Ishikawa (cell line): ENCODE measurements at regions not wholly inside any gene's neighbourhood (a gene's known extent, or its start where the extent isn't known, plus 50 kb on each side); places are given as distances from the start of the nearest gene placed in this dataset.

Experiments
- CEBPB ChIP-seq: IDR thresholded peaks from 2 replicates; pipeline ENCODE4 v1.6.1; 2012
- CREB1 ChIP-seq: IDR thresholded peaks from 2 replicates; pipeline ENCODE4 v1.6.1; 2012; ENCODE audit warnings: low read depth
- EGR1 ChIP-seq: IDR thresholded peaks from 2 replicates; pipeline ENCODE4 v1.6.1; 2012
- EP300 ChIP-seq: IDR thresholded peaks from 2 replicates; pipeline ENCODE4 v1.6.1; 2012; ENCODE audit warnings: borderline replicate concordance
- FOXM1 ChIP-seq: IDR thresholded peaks from 2 replicates; pipeline ENCODE4 v1.6.1; 2012; ENCODE audit warnings: low read depth, borderline replicate concordance
- MAX ChIP-seq: IDR thresholded peaks from 2 replicates; pipeline ENCODE4 v1.6.1; 2012
- NFIC ChIP-seq: IDR thresholded peaks from 2 replicates; pipeline ENCODE4 v1.6.1; 2012
- RAD21 ChIP-seq: IDR thresholded peaks from 2 replicates; pipeline ENCODE4 v1.6.1; 2012; ENCODE audit warnings: low read depth
- REST ChIP-seq: IDR thresholded peaks from 2 replicates; pipeline ENCODE4 v1.6.1; 2012; ENCODE audit warnings: low read depth, mild to moderate bottlenecking
- TAF1 ChIP-seq: IDR thresholded peaks from 2 replicates; pipeline ENCODE4 v1.6.1; 2012; ENCODE audit warnings: low read depth, mild to moderate bottlenecking
- TCF12 ChIP-seq: IDR thresholded peaks from 2 replicates; pipeline ENCODE4 v1.6.1; 2012; ENCODE audit warnings: low read depth
- TEAD4 ChIP-seq: IDR thresholded peaks from 2 replicates; pipeline ENCODE4 v1.6.1; 2012
- USF1 ChIP-seq: IDR thresholded peaks from 2 replicates; pipeline ENCODE4 v1.6.1; 2012
- YY1 ChIP-seq: IDR thresholded peaks from 2 replicates; pipeline ENCODE4 v1.6.1; 2012; ENCODE audit warnings: low read depth
- ZBTB7A ChIP-seq: IDR thresholded peaks from 2 replicates; pipeline ENCODE4 v1.6.1; 2012; ENCODE audit warnings: low read depth

GRCh38 chr6:12395898-12396297 lies 105.7 kb downstream of the EDN1 start:
- TF ChIP-seq TCF12 (no peak), YY1 (no peak), MAX (no peak)

GRCh38 chr6:12401200-12401599 lies 111.0 kb downstream of the EDN1 start:
- TF ChIP-seq TEAD4, result no peak
- no peak for TF ChIP-seq EP300
- no peak for TF ChIP-seq CREB1
- TF ChIP-seq TCF12, result no peak
- TF ChIP-seq CEBPB, result no peak
- no peak for TF ChIP-seq RAD21
- no peak for TF ChIP-seq TAF1
- no peak for TF ChIP-seq USF1
- TF ChIP-seq REST, result no peak
- no peak for TF ChIP-seq YY1

GRCh38 chr6:12403201-12403826 lies 113.2 kb downstream of the EDN1 start:
- no peak for TF ChIP-seq ZBTB7A
- TF ChIP-seq RAD21, result no peak
- no peak for TF ChIP-seq MAX
- TF ChIP-seq USF1, result no peak
- TF ChIP-seq TAF1, result no peak
- TF ChIP-seq YY1, result no peak
- no peak for TF ChIP-seq NFIC
- TF ChIP-seq CEBPB, result no peak
- TF ChIP-seq TCF12, result no peak
- TF ChIP-seq EGR1, result no peak
- no peak for TF ChIP-seq EP300
- no peak for TF ChIP-seq REST
- no peak for TF ChIP-seq CREB1
- no peak for TF ChIP-seq FOXM1
- no peak for TF ChIP-seq TEAD4

GRCh38 chr6:12403947-12404647 lies 113.9 kb downstream of the EDN1 start:
- TF ChIP-seq REST, result no peak

- TF ChIP-seq TAF1, result no peak
- no peak for TF ChIP-seq MAX
- TF ChIP-seq TEAD4, result no peak
- TF ChIP-seq ZBTB7A, result no peak
- TF ChIP-seq EP300, result no peak
- TF ChIP-seq REST, result no peak
- TF ChIP-seq YY1, result no peak
- TF ChIP-seq FOXM1, result no peak
- TF ChIP-seq CREB1, result no peak
- TF ChIP-seq CEBPB, result no peak
- TF ChIP-seq TCF12, result no peak
- TF ChIP-seq NFIC, result no peak
- TF ChIP-seq USF1, result no peak
- TF ChIP-seq RAD21, result no peak
- no peak for TF ChIP-seq EGR1
Observed at GRCh38 chr6:12404651-12405050, 114.5 kb downstream of the EDN1 start.
